Keratinocyte (primary cell): ENCODE measurements at regions not wholly inside any gene's neighbourhood (a gene's known extent, or its start where the extent isn't known, plus 50 kb on each side); places are given as distances from the start of the nearest gene placed in this dataset.
A peak's percentile ranks its signal among the peaks of the same experiment; 100 is the strongest.

Experiments used
- DNase-seq: peaks from one replicate; pipeline ENCODE4 v3.0.0-alpha.2; 2011; ENCODE audit warnings: low read depth, missing footprints, low spot score
- FAIRE-seq: peaks from 2 replicates; lab custom pipeline; 2011; peaks lifted over from hg19 to GRCh38; lab: Jason Lieb, UNC
- H2AFZ ChIP-seq: 2 replicates; pipeline ENCODE4 v1.6.0; 2012; ENCODE audit warnings: low read length, control low read depth, inconsistent platforms; ENCODE audit not compliant: control insufficient read depth
- H3K27ac ChIP-seq: 2 replicates; pipeline ENCODE4 v1.5.1; 2011; ENCODE audit warnings: low read length; ENCODE audit not compliant: control insufficient read depth, insufficient read depth
- H3K27me3 ChIP-seq: 3 replicates; pipeline ENCODE4 v1.6.0; 2011; ENCODE audit warnings: low read length; ENCODE audit not compliant: control insufficient read depth, insufficient read depth; ENCODE audit errors: extremely low read depth
- H3K36me3 ChIP-seq, 2 experiments: 2 replicates in 1 of 2; 3 replicates in 1 of 2; pipeline ENCODE4 v1.5.1; 2011; ENCODE audit warnings: low read length in 2 of 2, mild to moderate bottlenecking in 1 of 2; ENCODE audit not compliant: control insufficient read depth in 2 of 2, insufficient read depth in 2 of 2; ENCODE audit errors: extremely low read depth in 1 of 2
- H3K4me1 ChIP-seq: 3 replicates; pipeline ENCODE4 v1.5.1; 2011; ENCODE audit warnings: low read length; ENCODE audit not compliant: control insufficient read depth, insufficient read depth; ENCODE audit errors: extremely low read depth
- H3K4me2 ChIP-seq: 3 replicates; pipeline ENCODE4 v1.6.0; 2011; ENCODE audit warnings: low read depth, low read length; ENCODE audit not compliant: control insufficient read depth, insufficient read depth; ENCODE audit errors: extremely low read depth
- H3K4me3 ChIP-seq, 3 experiments: fragments of 200-600 bp in 1 of 3; sonication (generic) in 1 of 3; 2 replicates in 2 of 3; 3 replicates in 1 of 3; pipeline ENCODE4 v1.5.1; 2011 to 2016; ENCODE audit warnings: low read length in 3 of 3, mild to moderate bottlenecking in 3 of 3, control low read depth in 2 of 3, inconsistent platforms in 1 of 3, low read depth in 1 of 3, mixed read lengths in 1 of 3, mixed run types in 1 of 3, moderate library complexity in 1 of 3; ENCODE audit not compliant: control insufficient read depth in 2 of 3, insufficient read depth in 2 of 3; ENCODE audit errors: extremely low read depth in 1 of 3
- H3K79me2 ChIP-seq: 2 replicates; pipeline ENCODE4 v1.6.0; 2012; ENCODE audit warnings: low read length; ENCODE audit not compliant: control insufficient read depth, insufficient read depth
- H3K9ac ChIP-seq: 3 replicates; pipeline ENCODE4 v1.6.0; 2011; ENCODE audit warnings: low read length; ENCODE audit not compliant: control insufficient read depth, insufficient read depth; ENCODE audit errors: extremely low read depth
- H3K9me1 ChIP-seq: 3 replicates; pipeline ENCODE4 v1.6.0; 2011; ENCODE audit warnings: low read length; ENCODE audit not compliant: control insufficient read depth, insufficient read depth; ENCODE audit errors: extremely low read depth
- H3K9me3 ChIP-seq: 2 replicates; pipeline ENCODE4 v1.5.1; 2012; ENCODE audit warnings: low read depth, low read length; ENCODE audit not compliant: control insufficient read depth
- H4K20me1 ChIP-seq: 3 replicates; pipeline ENCODE4 v1.6.0; 2011; ENCODE audit warnings: low read length; ENCODE audit not compliant: control insufficient read depth, insufficient read depth; ENCODE audit errors: extremely low read depth
- EZH2 ChIP-seq: IDR thresholded peaks from one replicate; pipeline ENCODE4 v1.6.1; 2012; ENCODE audit warnings: inconsistent platforms, mild to moderate bottlenecking, low read length, moderate library complexity
- dilution Hi-C: fragments of 300-500 bp; cut with MboI; formaldehyde crosslinking; loops from one replicate; pipeline ENCODE4 v1.7.0; 2020; ENCODE audit warnings: low sequenced_read_pairs; ENCODE audit not compliant: extremely low pct_ligation_motif_present
- TF ChIP-seq, protein P1 (sequence below), 3 experiments: IDR thresholded peaks in 1 of 3; conservative IDR thresholded peaks in 1 of 3; optimal IDR thresholded peaks in 1 of 3; 2 replicates in 2 of 3; 3 replicates in 1 of 3; pipeline versions ENCODE3 to v1.5.1; 2011; ENCODE audit warnings: low read length in 3 of 3, mild to moderate bottlenecking in 3 of 3, moderate library complexity in 2 of 3, control low read depth in 1 of 3, inconsistent platforms in 1 of 3; ENCODE audit not compliant: insufficient read depth in 2 of 3; ENCODE audit errors: extremely low read depth in 1 of 3

DNA sequence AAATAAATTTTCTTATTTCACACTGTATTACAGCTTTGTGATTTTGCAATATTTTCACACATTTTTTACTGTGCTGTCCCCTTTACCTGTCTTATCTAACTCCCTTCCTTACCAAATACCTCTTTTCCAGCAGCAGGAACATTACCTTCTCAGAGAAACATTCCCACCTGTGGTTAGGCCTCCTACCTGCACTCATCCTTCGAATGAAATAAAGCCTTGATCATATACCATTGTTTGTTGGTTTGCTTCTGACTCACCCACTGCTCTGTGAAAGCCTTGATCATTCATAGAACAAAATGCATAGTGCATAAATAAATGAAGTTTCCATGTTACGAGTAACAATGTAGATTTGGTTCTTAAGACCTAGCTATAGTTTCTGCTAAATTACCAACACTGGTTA, 256.3 kb downstream of the ARL4A start:
- TF ChIP-seq EZH2, result no peak
- TF ChIP-seq, protein P1, sequence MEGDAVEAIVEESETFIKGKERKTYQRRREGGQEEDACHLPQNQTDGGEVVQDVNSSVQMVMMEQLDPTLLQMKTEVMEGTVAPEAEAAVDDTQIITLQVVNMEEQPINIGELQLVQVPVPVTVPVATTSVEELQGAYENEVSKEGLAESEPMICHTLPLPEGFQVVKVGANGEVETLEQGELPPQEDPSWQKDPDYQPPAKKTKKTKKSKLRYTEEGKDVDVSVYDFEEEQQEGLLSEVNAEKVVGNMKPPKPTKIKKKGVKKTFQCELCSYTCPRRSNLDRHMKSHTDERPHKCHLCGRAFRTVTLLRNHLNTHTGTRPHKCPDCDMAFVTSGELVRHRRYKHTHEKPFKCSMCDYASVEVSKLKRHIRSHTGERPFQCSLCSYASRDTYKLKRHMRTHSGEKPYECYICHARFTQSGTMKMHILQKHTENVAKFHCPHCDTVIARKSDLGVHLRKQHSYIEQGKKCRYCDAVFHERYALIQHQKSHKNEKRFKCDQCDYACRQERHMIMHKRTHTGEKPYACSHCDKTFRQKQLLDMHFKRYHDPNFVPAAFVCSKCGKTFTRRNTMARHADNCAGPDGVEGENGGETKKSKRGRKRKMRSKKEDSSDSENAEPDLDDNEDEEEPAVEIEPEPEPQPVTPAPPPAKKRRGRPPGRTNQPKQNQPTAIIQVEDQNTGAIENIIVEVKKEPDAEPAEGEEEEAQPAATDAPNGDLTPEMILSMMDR (optimal IDR thresholded peaks at IDR 0.05 in 1 of 3, IDR thresholded peaks at IDR 0.05 in 1 of 3, conservative IDR thresholded peaks at IDR 0.05 in 1 of 3; ENCODE audit: extremely low read depth in 1 of 3, insufficient read depth in 2 of 3, low read length in 3 of 3), result no peak
- Histone ChIP-seq H3K4me2 (no peak overlapping the region), H3K9ac (no peak overlapping the region), H3K4me1 (peaks cover 29% of the 10 kb centered on the region), H2AFZ (no peak overlapping the region), H4K20me1 (no peaks in the 10 kb centered on the region), H3K27me3 (no peaks in the 10 kb centered on the region), H3K4me3 (no peak overlapping the region), H3K36me3 (no peaks in the 10 kb centered on the region), H3K9me3 (no peaks in the 10 kb centered on the region), H3K79me2 (no peaks in the 10 kb centered on the region), H3K9me1 (no peaks in the 10 kb centered on the region), H3K27ac (no peak overlapping the region)
- dilution Hi-C loops, result no loop called here
- FAIRE-seq, result peak; percentile 87
- DNase-seq, result no peak

DNA sequence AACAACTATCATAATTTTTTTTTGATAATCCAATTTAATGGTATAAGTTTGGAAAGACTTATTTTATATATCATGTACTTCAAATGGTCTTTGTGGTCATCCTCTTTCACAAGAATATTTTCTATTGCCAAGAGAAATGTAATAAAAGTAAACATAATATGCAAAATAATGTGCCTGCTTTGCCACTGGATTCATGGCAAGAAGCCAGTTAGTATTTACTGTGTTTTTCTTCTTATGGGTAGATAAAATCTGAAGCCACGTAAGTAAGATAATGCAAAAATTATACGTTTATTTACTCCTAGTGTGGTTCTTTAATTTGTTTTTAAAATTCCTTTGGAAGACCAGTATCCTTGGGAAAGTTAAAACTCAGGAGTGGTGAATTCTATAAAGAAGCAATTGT, 258.5 kb downstream of the ARL4A start:
- FAIRE-seq, result no peak
- Histone ChIP-seq H3K4me2 (no peak overlapping the region), H3K27me3 (no peaks in the 10 kb centered on the region), H3K27ac (no peak overlapping the region), H3K79me2 (no peaks in the 10 kb centered on the region), H2AFZ (no peak overlapping the region), H3K4me1 (peaks cover 32% of the 10 kb centered on the region), H3K9me1 (no peaks in the 10 kb centered on the region), H3K9me3 (no peaks in the 10 kb centered on the region), H3K4me3 (no peak overlapping the region), H3K36me3 (no peaks in the 10 kb centered on the region), H3K9ac (no peak overlapping the region), H4K20me1 (no peaks in the 10 kb centered on the region)
- dilution Hi-C loops, result no loop called here
- no peak for TF ChIP-seq EZH2
- TF ChIP-seq, protein P1 (optimal IDR thresholded peaks at IDR 0.05 in 1 of 3, IDR thresholded peaks at IDR 0.05 in 1 of 3, conservative IDR thresholded peaks at IDR 0.05 in 1 of 3; ENCODE audit: extremely low read depth in 1 of 3, insufficient read depth in 2 of 3, low read length in 3 of 3), result no peak
- no peak for DNase-seq
